MV-4-11 (cell line): ENCODE measurements at regions not wholly inside any gene's neighbourhood (a gene's known extent, or its start where the extent isn't known, plus 50 kb on each side); places are given as distances from the start of the nearest gene placed in this dataset.

Source experiments
- DNase-seq: peaks from one replicate; lab custom pipeline; 2025; lab: John Stamatoyannopoulos, UW

- DNase-seq: no peak
These were observed 651.6 kb upstream of the IGFBP3 start for GRCh38 chr7:46572691-46573090.

DNA sequence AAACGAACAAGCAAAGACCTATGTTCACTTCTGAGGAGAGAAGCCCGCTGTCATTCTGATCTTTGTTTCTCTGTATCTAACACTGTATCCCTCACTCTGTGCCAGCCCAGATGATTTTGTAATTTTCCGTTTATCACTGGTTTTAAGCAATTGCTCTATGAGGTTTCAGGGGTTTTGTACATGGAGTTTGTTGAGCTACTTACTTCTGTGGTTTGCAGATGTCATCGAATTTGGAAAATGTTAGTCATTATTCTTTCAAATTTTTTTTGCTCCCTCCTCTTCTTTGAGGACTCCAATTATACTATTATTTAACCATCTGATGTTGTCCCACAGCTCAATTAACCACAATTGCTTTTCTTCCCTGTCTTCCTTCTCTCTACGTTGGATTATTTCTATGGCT is 650.9 kb upstream of the IGFBP3 start:
- peak; percentile 6 for DNase-seq

GRCh38 chr7:46569133-46569465 is 648.0 kb upstream of the IGFBP3 start:
- no peak for DNase-seq

GRCh38 chr7:46568420-46569132 is 647.5 kb upstream of the IGFBP3 start:
- no peak for DNase-seq

- DNase-seq: no peak
These were observed 646.8 kb upstream of the IGFBP3 start for GRCh38 chr7:46567858-46568257.

GRCh38 chr7:46566097-46566774 is 645.2 kb upstream of the IGFBP3 start:
- no peak for DNase-seq

DNA sequence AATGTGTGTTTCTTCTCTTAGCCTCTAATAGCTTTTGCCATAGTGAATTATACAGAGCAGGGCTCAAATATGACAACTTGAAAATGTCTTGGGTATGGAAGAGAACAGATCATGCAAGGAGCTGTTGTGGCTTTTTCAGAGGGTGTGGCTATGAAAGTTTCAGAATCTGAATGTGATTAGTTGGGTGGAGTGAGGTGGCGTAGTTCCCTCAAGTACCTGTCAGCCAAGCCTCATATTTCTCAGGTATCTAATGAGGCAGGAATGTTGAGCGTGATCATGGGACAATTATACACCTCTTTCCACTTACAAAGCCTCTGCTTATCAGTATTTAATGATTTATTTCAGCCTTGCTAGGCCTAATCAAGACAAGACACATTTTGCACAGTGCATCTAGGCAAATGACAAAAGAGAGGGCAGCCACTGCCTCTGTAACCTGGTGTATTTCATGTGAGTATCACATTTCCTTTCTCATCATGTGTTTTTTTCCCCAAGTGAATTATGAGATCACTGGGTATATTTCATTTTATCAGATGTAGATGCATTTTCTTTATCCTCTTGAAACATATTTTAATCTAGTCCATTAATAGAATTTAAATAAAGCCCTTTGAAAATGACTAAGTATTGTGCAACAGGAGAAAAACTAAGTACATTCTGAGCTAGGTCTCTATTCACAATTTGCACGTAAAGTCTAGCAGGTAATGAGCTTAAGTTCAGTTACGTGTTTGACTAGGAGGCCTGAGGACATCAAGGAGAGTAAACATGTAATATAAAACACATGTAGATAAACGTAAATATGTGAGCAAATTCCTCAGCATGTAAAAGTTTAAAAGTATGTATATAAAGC is 644.4 kb upstream of the IGFBP3 start:
- no peak for DNase-seq

GRCh38 chr7:46559194-46559832 is 638.2 kb upstream of the IGFBP3 start:
- no peak for DNase-seq

- no peak for DNase-seq
These were observed 637.6 kb upstream of the IGFBP3 start for GRCh38 chr7:46558482-46559193.

DNA sequence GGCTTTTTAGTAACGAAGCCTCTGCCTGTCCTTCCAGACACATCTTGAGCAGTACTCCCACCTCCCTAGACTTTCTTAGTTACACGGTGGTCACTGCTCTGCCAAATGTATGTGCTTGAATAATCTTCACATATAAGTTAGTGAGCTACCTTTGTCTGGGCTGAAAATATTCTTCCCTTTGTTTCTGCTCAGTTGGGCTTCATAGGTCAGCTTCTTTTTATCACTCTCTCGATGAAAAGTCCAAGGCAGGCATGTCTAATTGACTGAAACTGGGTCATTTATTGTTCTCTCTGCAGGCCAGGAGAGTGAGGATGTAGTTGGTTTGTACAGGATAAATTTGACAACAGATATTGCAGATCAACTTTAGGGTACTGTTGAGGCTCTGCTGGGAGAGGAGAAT is 636.7 kb upstream of the IGFBP3 start:
- DNase-seq: no peak

GRCh38 chr7:46557295-46557711 is 636.2 kb upstream of the IGFBP3 start:
- no peak for DNase-seq

GRCh38 chr7:46554688-46555422 is 633.8 kb upstream of the IGFBP3 start:
- no peak for DNase-seq

GRCh38 chr7:46551603-46552002 is 630.5 kb upstream of the IGFBP3 start:
- DNase-seq: no peak

GRCh38 chr7:46550864-46551263 is 629.8 kb upstream of the IGFBP3 start:
- DNase-seq: no peak

DNA sequence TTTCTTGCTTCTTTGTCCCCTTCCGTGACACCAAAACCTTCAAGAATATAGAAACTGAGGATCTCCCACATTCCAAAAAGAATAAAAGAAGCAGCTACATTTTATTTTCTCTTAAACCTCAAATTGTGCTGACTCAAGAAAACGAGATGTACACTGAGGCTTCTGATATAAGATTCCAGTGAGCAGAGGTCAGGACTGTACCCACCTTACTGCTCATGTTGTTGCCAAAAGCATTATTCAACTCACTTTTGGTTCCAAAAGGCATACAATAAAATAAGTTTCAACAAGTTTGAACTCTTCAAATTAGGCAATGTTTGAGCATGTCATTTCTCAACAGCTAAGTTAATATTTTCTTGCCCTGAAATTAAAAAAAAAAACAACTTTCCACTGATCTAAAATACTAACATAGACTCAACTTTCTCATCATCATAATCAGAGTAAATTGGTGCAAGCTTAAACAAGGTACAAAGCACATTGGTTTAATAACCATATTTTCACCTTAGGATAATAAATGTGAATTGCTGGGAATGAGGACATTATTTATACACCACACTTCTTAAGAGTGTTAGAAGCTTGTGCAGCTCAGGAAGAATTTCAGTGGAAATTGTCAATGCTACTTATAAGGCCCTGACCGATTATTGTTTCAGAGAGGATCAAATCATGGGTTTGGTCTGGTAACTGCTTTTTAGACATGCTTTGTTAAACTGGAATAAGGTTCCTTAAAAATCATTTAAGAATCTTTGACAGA is 629.0 kb upstream of the IGFBP3 start:
- no peak for DNase-seq

DNA sequence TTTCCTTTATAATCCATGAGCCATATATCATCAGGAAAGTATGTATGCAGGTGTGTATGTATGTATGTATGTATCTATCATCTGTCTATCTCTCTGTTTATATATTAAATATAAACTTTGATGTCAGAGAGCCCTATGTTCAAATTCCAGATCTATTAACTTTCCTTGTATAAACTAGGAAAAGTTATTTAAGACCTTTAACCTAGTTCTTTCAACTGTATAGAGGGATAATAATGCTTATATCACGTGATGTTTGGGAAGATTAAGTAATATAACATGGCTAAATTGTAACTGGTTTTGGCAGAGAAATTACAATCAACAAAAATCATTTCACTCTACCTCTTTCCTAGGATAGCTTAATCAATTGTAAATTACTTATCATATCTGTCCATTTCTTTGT is 628.3 kb upstream of the IGFBP3 start:
- no peak for DNase-seq

GRCh38 chr7:46547044-46547443 is 626.0 kb upstream of the IGFBP3 start:
- DNase-seq: no peak

DNA sequence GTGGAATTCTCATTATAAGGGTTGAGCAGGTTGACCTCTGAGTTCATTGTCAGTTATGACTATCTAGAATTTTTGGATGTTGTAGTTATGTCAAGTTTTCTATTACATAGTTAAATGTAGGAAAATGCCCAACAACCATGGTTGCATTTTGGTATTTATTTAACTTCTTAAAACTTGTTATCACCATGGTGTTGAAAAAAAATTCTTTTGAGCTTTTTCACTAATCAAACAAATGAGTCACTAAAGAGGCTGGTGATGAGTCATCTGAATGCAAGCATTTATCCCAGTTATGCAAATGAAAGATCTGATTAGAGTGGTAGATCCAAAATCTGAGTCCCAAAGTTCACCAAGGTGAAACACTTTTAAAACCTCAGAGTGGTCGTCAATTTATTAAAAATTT is 624.7 kb upstream of the IGFBP3 start:
- DNase-seq: no peak

GRCh38 chr7:46544396-46545008 is 623.4 kb upstream of the IGFBP3 start:
- DNase-seq: no peak

- DNase-seq: no peak
These were observed 621.0 kb upstream of the IGFBP3 start for GRCh38 chr7:46542076-46542475.
